ENCODE measurements at regions not wholly inside any gene's neighbourhood (a gene's known extent, or its start where the extent isn't known, plus 50 kb on each side); places are given as distances from the start of the nearest gene placed in this dataset.

DNA sequence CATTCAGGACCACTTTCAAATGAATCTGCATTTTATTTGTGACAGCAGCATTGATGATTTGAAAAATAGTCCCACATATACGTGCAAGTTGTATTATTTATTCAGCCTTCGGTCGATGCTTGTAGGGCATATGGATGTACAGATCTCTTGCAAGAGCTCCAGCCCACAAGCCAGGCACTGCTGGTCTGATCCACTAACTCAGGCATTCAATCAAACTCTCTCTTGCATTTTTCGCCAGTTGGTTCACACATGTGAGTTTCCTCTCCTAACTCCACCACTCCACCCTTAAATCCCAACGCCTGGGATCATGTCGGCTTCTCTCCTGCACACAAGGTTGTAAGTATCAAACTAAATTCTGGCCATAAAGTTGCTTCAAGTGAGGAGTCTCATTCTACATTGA is 318.7 kb downstream of the CYP26B1 start:
- TF ChIP-seq CTCF (IDR thresholded peaks at IDR 0.05; ENCODE audit: low read length) (no peak), EZH2 (optimal IDR thresholded peaks at IDR 0.05; ENCODE audit: low read depth, low read length) (no peak), EZH2phosphoT487 (IDR thresholded peaks at IDR 0.05; ENCODE audit: low read length) (no peak)

Data from MM.1S (cell line).